Vagina (tissue), 2 donors: ENCODE measurements at regions not wholly inside any gene's neighbourhood (a gene's known extent, or its start where the extent isn't known, plus 50 kb on each side); places are given as distances from the start of the nearest gene placed in this dataset.

Experiments
- POLR2A ChIP-seq, 2 donors: fragments of 450-650 bp; IDR thresholded peaks; one replicate each; pipeline ENCODE4 v1.6.1; 2017; ENCODE audit warnings: antibody characterized with exemption in 2 of 2, mild to moderate bottlenecking in 2 of 2, moderate library complexity in 2 of 2
- POLR2AphosphoS5 ChIP-seq, 2 donors: sonication (generic); formaldehyde crosslinking; IDR thresholded peaks; one replicate each; pipeline ENCODE4 v1.9.0; 2017; ENCODE audit warnings: antibody characterized with exemption in 2 of 2, mild to moderate bottlenecking in 2 of 2, low read depth in 1 of 2; ENCODE audit not compliant: insufficient read depth in 1 of 2
- TF ChIP-seq, protein P1 (sequence below), 3 experiments: fragments of 450-650 bp in 2 of 3; fragments of 200-600 bp in 1 of 3; sonication (generic) in 1 of 3; IDR thresholded peaks; one replicate each; pipeline ENCODE4 v1.5.1; 2017 to 2019; ENCODE audit warnings: antibody characterized with exemption in 3 of 3, mild to moderate bottlenecking in 2 of 3, moderate library complexity in 2 of 3

DNA sequence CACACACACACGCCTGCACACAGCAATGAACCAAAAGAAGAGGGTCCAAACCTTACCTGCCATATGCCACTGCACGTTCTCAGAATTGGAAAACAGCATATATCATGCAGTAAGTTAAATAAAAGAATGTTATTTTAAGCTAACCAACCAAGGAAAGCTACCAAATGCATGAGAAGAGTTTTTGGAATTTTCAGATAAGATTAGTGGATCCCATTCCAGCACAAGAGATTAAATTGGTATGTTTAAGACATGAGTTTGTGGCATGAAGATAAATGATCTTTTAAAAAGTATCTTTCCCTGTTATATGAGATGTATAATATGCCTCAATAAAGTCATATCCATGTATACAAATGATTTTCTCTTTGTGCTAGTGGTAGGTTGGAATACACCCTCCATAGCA is 811.4 kb downstream of the NR2F2 start:
- TF ChIP-seq, protein P1, sequence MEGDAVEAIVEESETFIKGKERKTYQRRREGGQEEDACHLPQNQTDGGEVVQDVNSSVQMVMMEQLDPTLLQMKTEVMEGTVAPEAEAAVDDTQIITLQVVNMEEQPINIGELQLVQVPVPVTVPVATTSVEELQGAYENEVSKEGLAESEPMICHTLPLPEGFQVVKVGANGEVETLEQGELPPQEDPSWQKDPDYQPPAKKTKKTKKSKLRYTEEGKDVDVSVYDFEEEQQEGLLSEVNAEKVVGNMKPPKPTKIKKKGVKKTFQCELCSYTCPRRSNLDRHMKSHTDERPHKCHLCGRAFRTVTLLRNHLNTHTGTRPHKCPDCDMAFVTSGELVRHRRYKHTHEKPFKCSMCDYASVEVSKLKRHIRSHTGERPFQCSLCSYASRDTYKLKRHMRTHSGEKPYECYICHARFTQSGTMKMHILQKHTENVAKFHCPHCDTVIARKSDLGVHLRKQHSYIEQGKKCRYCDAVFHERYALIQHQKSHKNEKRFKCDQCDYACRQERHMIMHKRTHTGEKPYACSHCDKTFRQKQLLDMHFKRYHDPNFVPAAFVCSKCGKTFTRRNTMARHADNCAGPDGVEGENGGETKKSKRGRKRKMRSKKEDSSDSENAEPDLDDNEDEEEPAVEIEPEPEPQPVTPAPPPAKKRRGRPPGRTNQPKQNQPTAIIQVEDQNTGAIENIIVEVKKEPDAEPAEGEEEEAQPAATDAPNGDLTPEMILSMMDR (IDR thresholded peaks at IDR 0.05): no peak
- no peak for TF ChIP-seq POLR2A (IDR thresholded peaks at IDR 0.05)
- no peak for TF ChIP-seq POLR2AphosphoS5 (IDR thresholded peaks at IDR 0.05; ENCODE audit: insufficient read depth in 1 of 2, low read depth in 1 of 2)
